ENCODE measurements at regions not wholly inside any gene's neighbourhood (a gene's known extent, or its start where the extent isn't known, plus 50 kb on each side); places are given as distances from the start of the nearest gene placed in this dataset.

DNA sequence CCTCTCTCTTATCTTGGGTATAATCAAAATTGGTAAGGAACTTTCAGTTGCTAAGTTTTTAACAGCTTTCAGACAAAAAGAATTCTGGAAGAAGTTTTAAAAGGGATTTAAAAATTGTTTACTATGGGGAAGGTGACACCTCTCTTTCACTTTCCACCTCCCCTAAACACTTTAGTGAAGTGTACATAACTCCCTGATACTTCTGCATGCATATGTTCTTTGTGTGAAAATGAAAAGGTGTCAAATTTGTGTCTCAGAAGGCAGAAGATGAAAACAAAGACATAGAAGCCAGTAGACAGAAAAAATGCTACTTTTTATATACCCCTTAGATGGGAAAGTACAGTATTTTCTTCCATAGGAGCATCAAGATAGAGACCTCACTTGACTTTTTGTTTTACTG is 117.8 kb downstream of the TMEM26 start:
- TF ChIP-seq CREM (IDR thresholded peaks at IDR 0.05) (no peak), CREM (CRISPR knock-in tag; IDR thresholded peaks at IDR 0.05) (no peak), NFKBIZ (CRISPR knock-in tag; IDR thresholded peaks at IDR 0.05) (no peak), POLR2A (IDR thresholded peaks at IDR 0.05; ENCODE audit: insufficient read depth in 1 of 2, low read depth in 2 of 2, low read length in 2 of 2) (no peak), YY1 (IDR thresholded peaks at IDR 0.05; ENCODE audit: insufficient read depth, insufficient replicate concordance, low read depth, low read length) (no peak), MED1 (CRISPR knock-in tag; IDR thresholded peaks at IDR 0.05) (no peak), DNMT1 (CRISPR knock-in tag; IDR thresholded peaks at IDR 0.05) (no peak), DPF2 (CRISPR knock-in tag; IDR thresholded peaks at IDR 0.05; ENCODE audit: borderline replicate concordance, low read depth) (no peak), SP2 (CRISPR knock-in tag; IDR thresholded peaks at IDR 0.05) (no peak)
- TF ChIP-seq, protein P1, sequence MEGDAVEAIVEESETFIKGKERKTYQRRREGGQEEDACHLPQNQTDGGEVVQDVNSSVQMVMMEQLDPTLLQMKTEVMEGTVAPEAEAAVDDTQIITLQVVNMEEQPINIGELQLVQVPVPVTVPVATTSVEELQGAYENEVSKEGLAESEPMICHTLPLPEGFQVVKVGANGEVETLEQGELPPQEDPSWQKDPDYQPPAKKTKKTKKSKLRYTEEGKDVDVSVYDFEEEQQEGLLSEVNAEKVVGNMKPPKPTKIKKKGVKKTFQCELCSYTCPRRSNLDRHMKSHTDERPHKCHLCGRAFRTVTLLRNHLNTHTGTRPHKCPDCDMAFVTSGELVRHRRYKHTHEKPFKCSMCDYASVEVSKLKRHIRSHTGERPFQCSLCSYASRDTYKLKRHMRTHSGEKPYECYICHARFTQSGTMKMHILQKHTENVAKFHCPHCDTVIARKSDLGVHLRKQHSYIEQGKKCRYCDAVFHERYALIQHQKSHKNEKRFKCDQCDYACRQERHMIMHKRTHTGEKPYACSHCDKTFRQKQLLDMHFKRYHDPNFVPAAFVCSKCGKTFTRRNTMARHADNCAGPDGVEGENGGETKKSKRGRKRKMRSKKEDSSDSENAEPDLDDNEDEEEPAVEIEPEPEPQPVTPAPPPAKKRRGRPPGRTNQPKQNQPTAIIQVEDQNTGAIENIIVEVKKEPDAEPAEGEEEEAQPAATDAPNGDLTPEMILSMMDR (CRISPR knock-in tag; IDR thresholded peaks at IDR 0.05) = no peak
- TF ChIP-seq, protein P2, sequence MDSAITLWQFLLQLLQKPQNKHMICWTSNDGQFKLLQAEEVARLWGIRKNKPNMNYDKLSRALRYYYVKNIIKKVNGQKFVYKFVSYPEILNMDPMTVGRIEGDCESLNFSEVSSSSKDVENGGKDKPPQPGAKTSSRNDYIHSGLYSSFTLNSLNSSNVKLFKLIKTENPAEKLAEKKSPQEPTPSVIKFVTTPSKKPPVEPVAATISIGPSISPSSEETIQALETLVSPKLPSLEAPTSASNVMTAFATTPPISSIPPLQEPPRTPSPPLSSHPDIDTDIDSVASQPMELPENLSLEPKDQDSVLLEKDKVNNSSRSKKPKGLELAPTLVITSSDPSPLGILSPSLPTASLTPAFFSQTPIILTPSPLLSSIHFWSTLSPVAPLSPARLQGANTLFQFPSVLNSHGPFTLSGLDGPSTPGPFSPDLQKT (CRISPR knock-in tag; IDR thresholded peaks at IDR 0.05; ENCODE audit: borderline replicate concordance) = no peak
